IMR-90 (cell line): ENCODE measurements at regions not wholly inside any gene's neighbourhood (a gene's known extent, or its start where the extent isn't known, plus 50 kb on each side); places are given as distances from the start of the nearest gene placed in this dataset.

Experiments
- ATAC-seq: fragments of 200-7000 bp; cut with Tn5 transposase; 2 replicates; pipeline ENCODE4 v1.9.1; 2020; ENCODE audit warnings: low read depth, mild to moderate bottlenecking, moderate library complexity
- BruUV-seq: library from RNA; stranded (reverse); fragments of 400-500 nt; replicated peaks from 2 replicates; lab custom pipeline; 2021; lab: Mats Ljungman, UMichigan
- CTCF ChIA-PET: fragments of 300-600 bp; formaldehyde crosslinking; extraction: SDS; loops from one replicate; lab custom pipeline; 2021; ENCODE audit warnings: antibody characterized with exemption; lab: Yijun Ruan, JAX
- POLR2A ChIA-PET: fragments of 300-600 bp; sonication (Branson Sonifier 250); formaldehyde crosslinking; loops from one replicate; lab custom pipeline; 2022; ENCODE audit warnings: antibody characterized with exemption; ENCODE audit not compliant: unreplicated experiment; lab: Charles Lee
- DNase-seq: peaks from one replicate; pipeline ENCODE4 v3.0.0; 2013
- H2AFZ ChIP-seq: replicated peaks from 2 replicates; pipeline ENCODE3; 2013; ENCODE audit warnings: low read length, mild to moderate bottlenecking; ENCODE audit not compliant: poor library complexity
- H2AK5ac ChIP-seq: 2 replicates; pipeline ENCODE4 v1.6.1; 2013; ENCODE audit warnings: low read depth, low read length, inconsistent platforms
- H2AK9ac ChIP-seq: replicated peaks from 2 replicates; pipeline ENCODE3; 2013; ENCODE audit warnings: mild to moderate bottlenecking, low read depth, low read length, moderate library complexity; ENCODE audit not compliant: poor library complexity
- H2BK120ac ChIP-seq: 2 replicates; pipeline ENCODE4 v1.6.1; 2013; ENCODE audit warnings: low read depth, low read length, inconsistent platforms
- H2BK15ac ChIP-seq: 3 replicates; pipeline ENCODE4 v1.6.1; 2013; ENCODE audit warnings: low read depth, low read length, inconsistent platforms
- H2BK20ac ChIP-seq: 2 replicates; pipeline ENCODE4 v1.6.1; 2013; ENCODE audit warnings: low read depth, mild to moderate bottlenecking, inconsistent platforms, low read length, moderate library complexity
- H2BK5ac ChIP-seq: 2 replicates; pipeline ENCODE4 v1.6.1; 2013; ENCODE audit warnings: mild to moderate bottlenecking, low read depth, low read length, inconsistent platforms; ENCODE audit not compliant: poor library complexity, severe bottlenecking
- H3K14ac ChIP-seq: replicated peaks from 2 replicates; pipeline ENCODE4 v1.6.1; 2013; ENCODE audit warnings: low read depth, low read length, inconsistent platforms
- H3K18ac ChIP-seq: 2 replicates; pipeline ENCODE4 v1.6.1; 2013; ENCODE audit warnings: low read depth, low read length, control low read depth
- H3K23ac ChIP-seq: 2 replicates; pipeline ENCODE4 v1.6.1; 2013; ENCODE audit warnings: low read depth, low read length, inconsistent platforms
- H3K27ac ChIP-seq: 2 replicates; pipeline ENCODE4 v1.5.1; 2013; ENCODE audit warnings: mild to moderate bottlenecking, control low read depth, low read length; ENCODE audit not compliant: insufficient read depth
- H3K27me3 ChIP-seq: 2 replicates; pipeline ENCODE4 v1.6.1; 2013; ENCODE audit warnings: low read length; ENCODE audit not compliant: control insufficient read depth, insufficient read depth
- H3K36me3 ChIP-seq: 2 replicates; pipeline ENCODE4 v1.6.1; 2013; ENCODE audit warnings: low read length, mixed read lengths; ENCODE audit not compliant: control insufficient read depth, insufficient read depth
- H3K4ac ChIP-seq: 2 replicates; pipeline ENCODE4 v1.6.1; 2013; ENCODE audit warnings: low read depth, low read length, inconsistent platforms
- H3K4me1 ChIP-seq: 2 replicates; pipeline ENCODE4 v1.6.1; 2013; ENCODE audit warnings: low read length, mixed read lengths; ENCODE audit not compliant: control insufficient read depth, insufficient read depth
- H3K4me2 ChIP-seq: 2 replicates; pipeline ENCODE4 v1.6.1; 2013; ENCODE audit warnings: low read depth, mild to moderate bottlenecking, control low read depth, low read length, moderate library complexity
- H3K4me3 ChIP-seq: 2 replicates; pipeline ENCODE4 v1.5.1; 2013; ENCODE audit warnings: low read depth, mild to moderate bottlenecking, control low read depth, low read length, moderate library complexity; ENCODE audit not compliant: insufficient read depth
- H3K56ac ChIP-seq: 2 replicates; pipeline ENCODE4 v1.6.1; 2013; ENCODE audit warnings: low read length, inconsistent platforms; ENCODE audit not compliant: insufficient read depth; ENCODE audit errors: extremely low read depth
- H3K79me1 ChIP-seq, 2 experiments: 2 replicates each; pipeline ENCODE4 v1.6.1; 2013; ENCODE audit warnings: low read length in 2 of 2, inconsistent platforms in 1 of 2, low read depth in 1 of 2
- H3K9ac ChIP-seq: 2 replicates; pipeline ENCODE4 v1.6.1; 2013; ENCODE audit warnings: low read depth, low read length, control low read depth
- H3K9me1 ChIP-seq: 2 replicates; pipeline ENCODE4 v1.6.1; 2013; ENCODE audit warnings: low read length, inconsistent platforms; ENCODE audit not compliant: insufficient read depth
- H3K9me3 ChIP-seq: 2 replicates; pipeline ENCODE4 v1.6.1; 2013; ENCODE audit warnings: low read length; ENCODE audit not compliant: control insufficient read depth, insufficient read depth
- H4K20me1 ChIP-seq: 2 replicates; pipeline ENCODE4 v1.6.1; 2013; ENCODE audit warnings: low read length, inconsistent platforms; ENCODE audit not compliant: insufficient read depth
- H4K5ac ChIP-seq: 2 replicates; pipeline ENCODE4 v1.6.1; 2013; ENCODE audit warnings: mild to moderate bottlenecking, low read depth, low read length, control low read depth
- H4K8ac ChIP-seq, 2 experiments: 2 replicates each; pipeline ENCODE4 v1.6.1; 2013; ENCODE audit warnings: low read depth in 2 of 2, low read length in 2 of 2, control low read depth in 1 of 2, inconsistent platforms in 1 of 2
- H4K91ac ChIP-seq: 2 replicates; pipeline ENCODE4 v1.6.1; 2013; ENCODE audit warnings: low read depth, low read length, inconsistent platforms; ENCODE audit not compliant: insufficient read depth
- BHLHE40 ChIP-seq: fragments of 150-350 bp; IDR thresholded peaks from 2 replicates; pipeline ENCODE4 v1.6.1; 2016; ENCODE audit warnings: mild to moderate bottlenecking, low read depth, low read length
- CEBPB ChIP-seq: IDR thresholded peaks from 2 replicates; pipeline ENCODE4 v1.6.1; 2012; ENCODE audit warnings: low read depth, low read length, improper control_type of control experiment
- CHD1 ChIP-seq: IDR thresholded peaks from 2 replicates; pipeline ENCODE4 v1.6.1; 2012; ENCODE audit warnings: low read depth, low read length, improper control_type of control experiment
- FOS ChIP-seq: fragments of 150-350 bp; IDR thresholded peaks from 2 replicates; pipeline ENCODE4 v1.6.1; 2016; ENCODE audit warnings: low read depth, low read length
- MAFK ChIP-seq: IDR thresholded peaks from 2 replicates; pipeline ENCODE4 v1.6.1; 2012; ENCODE audit warnings: low read depth, low read length, improper control_type of control experiment
- MAZ ChIP-seq: IDR thresholded peaks from 2 replicates; pipeline ENCODE4 v1.6.1; 2012; ENCODE audit warnings: low read depth, mild to moderate bottlenecking, low read length, improper control_type of control experiment, moderate library complexity, borderline replicate concordance
- MXI1 ChIP-seq: IDR thresholded peaks from 2 replicates; pipeline ENCODE4 v1.6.1; 2012; ENCODE audit warnings: low read depth, mild to moderate bottlenecking, low read length, moderate library complexity, borderline replicate concordance
- NFE2L2 ChIP-seq: fragments of 150-350 bp; IDR thresholded peaks from 2 replicates; pipeline ENCODE4 v1.6.1; 2016; ENCODE audit warnings: low read depth, mild to moderate bottlenecking, low read length
- POLR2A ChIP-seq: IDR thresholded peaks from 2 replicates; pipeline ENCODE4 v1.6.1; 2012; ENCODE audit warnings: mild to moderate bottlenecking, low read depth, low read length
- RAD21 ChIP-seq: IDR thresholded peaks from 2 replicates; pipeline ENCODE4 v1.6.1; 2012; ENCODE audit warnings: low read length, improper control_type of control experiment
- RCOR1 ChIP-seq: IDR thresholded peaks from 2 replicates; pipeline ENCODE4 v1.6.1; 2012; ENCODE audit warnings: mild to moderate bottlenecking, low read length, improper control_type of control experiment; ENCODE audit not compliant: insufficient replicate concordance
- RFX5 ChIP-seq: IDR thresholded peaks from 2 replicates; pipeline ENCODE4 v1.8.0; 2012; ENCODE audit warnings: low read depth, mild to moderate bottlenecking, low read length, moderate library complexity
- SMC3 ChIP-seq: fragments of 150-350 bp; IDR thresholded peaks from 2 replicates; pipeline ENCODE4 v1.6.1; 2016; ENCODE audit warnings: low read depth, mild to moderate bottlenecking, antibody characterized with exemption, low read length, moderate library complexity
- WGBS, 2 experiments: methylation state at CpG; one replicate each; pipeline versions ENCODE4 v1.1.5 to v1.1.7; 2013; ENCODE audit warnings: missing lambda C conversion rate in 2 of 2; ENCODE audit not compliant: insufficient read length in 1 of 2; ENCODE audit errors: extremely low coverage in 2 of 2; 5-methylcytosine and 5-hydroxymethylcytosine counted together
- dilution Hi-C: fragments of 300-500 bp; cut with HindIII; formaldehyde crosslinking; loops from one replicate; pipeline ENCODE4 v1.14.3; 2018; ENCODE audit warnings: low sequenced_read_pairs; ENCODE audit not compliant: unreplicated experiment
- in situ Hi-C: fragments of 300-500 bp; cut with MboI; formaldehyde crosslinking; loops from 3 replicates; pipeline ENCODE4 v1.14.3; 2019; ENCODE audit warnings: low sequenced_read_pairs, inconsistent platforms, mixed read lengths
- intact Hi-C: fragments of 100-400 bp; cut with micrococcal nuclease; formaldehyde crosslinking; loops from 2 replicates; pipeline ENCODE4 v1.10.0; 2022
- TF ChIP-seq, protein P1 (sequence below): fragments of 150-350 bp; IDR thresholded peaks from 2 replicates; pipeline ENCODE4 v1.6.1; 2016; ENCODE audit warnings: low read depth, mild to moderate bottlenecking, low read length, moderate library complexity, borderline replicate concordance
- TF ChIP-seq, protein P2 (sequence below): conservative IDR thresholded peaks from 2 replicates; pipeline ENCODE4 v1.5.1; 2012; ENCODE audit warnings: mild to moderate bottlenecking, low read depth, low read length, improper control_type of control experiment
- TF ChIP-seq, protein P3 (sequence below): fragments of 150-350 bp; IDR thresholded peaks from 2 replicates; pipeline ENCODE4 v1.6.1; 2017; ENCODE audit warnings: mild to moderate bottlenecking, antibody characterized with exemption, low read length, low read depth

DNA sequence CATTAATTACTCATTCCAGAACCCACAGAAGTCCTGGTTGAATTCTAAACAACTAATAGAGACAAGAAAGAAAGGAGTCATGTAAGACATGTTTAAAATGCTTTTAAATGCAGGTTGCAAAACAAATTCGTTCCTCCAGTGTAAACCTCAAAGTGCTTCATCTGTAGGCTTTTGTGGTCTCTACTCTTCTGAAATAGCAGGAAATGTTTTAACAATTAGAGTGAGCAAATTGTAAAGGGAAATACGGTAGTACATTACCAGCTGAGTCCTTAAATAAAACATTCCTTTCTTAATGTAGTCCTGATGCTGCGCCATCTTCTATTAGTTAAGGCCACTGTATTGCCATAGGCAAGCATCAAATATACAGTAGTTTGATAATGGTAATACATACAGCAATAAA lies 1934.2 kb upstream of the SEL1L start:
- Histone ChIP-seq H3K9me3 (no peaks in the 10 kb centered on the region), H3K23ac (no peak overlapping the region), H2BK20ac (no peak overlapping the region), H4K8ac (no peak overlapping the region), H3K9ac (no peak overlapping the region), H2BK120ac (no peak overlapping the region), H3K79me1 (no peaks in the 10 kb centered on the region), H3K4me2 (no peak overlapping the region), H2AK9ac (no peak overlapping the region), H3K14ac (no peak overlapping the region), H4K20me1 (no peaks in the 10 kb centered on the region), H2AK5ac (no peak overlapping the region), H3K27me3 (no peaks in the 10 kb centered on the region), H3K4ac (no peak overlapping the region), H3K4me3 (no peak overlapping the region), H2AFZ (no peak overlapping the region), H4K91ac (no peak overlapping the region), H3K4me1 (no peaks in the 10 kb centered on the region), H2BK15ac (no peak overlapping the region), H3K56ac (no peak overlapping the region), H3K36me3 (no peaks in the 10 kb centered on the region), H2BK5ac (no peak overlapping the region), H3K27ac (no peak overlapping the region), H3K9me1 (no peaks in the 10 kb centered on the region), H4K5ac (no peak overlapping the region), H3K18ac (0 out of 2 replicates have a peak overlapping the region, but pooled peaks have one; percentile 29)
- TF ChIP-seq CHD1, result no peak
- TF ChIP-seq BHLHE40, result no peak
- no peak for TF ChIP-seq MXI1
- TF ChIP-seq SMC3, result no peak
- TF ChIP-seq RAD21, result no peak
- TF ChIP-seq NFE2L2, result no peak
- no peak for TF ChIP-seq RCOR1
- TF ChIP-seq CEBPB, result no peak
- no peak for TF ChIP-seq MAFK
- no peak for TF ChIP-seq POLR2A
- TF ChIP-seq RFX5, result no peak
- no peak for TF ChIP-seq FOS
- no peak for TF ChIP-seq MAZ
- TF ChIP-seq, protein P1, sequence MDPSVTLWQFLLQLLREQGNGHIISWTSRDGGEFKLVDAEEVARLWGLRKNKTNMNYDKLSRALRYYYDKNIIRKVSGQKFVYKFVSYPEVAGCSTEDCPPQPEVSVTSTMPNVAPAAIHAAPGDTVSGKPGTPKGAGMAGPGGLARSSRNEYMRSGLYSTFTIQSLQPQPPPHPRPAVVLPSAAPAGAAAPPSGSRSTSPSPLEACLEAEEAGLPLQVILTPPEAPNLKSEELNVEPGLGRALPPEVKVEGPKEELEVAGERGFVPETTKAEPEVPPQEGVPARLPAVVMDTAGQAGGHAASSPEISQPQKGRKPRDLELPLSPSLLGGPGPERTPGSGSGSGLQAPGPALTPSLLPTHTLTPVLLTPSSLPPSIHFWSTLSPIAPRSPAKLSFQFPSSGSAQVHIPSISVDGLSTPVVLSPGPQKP, result no peak
- TF ChIP-seq, protein P2, sequence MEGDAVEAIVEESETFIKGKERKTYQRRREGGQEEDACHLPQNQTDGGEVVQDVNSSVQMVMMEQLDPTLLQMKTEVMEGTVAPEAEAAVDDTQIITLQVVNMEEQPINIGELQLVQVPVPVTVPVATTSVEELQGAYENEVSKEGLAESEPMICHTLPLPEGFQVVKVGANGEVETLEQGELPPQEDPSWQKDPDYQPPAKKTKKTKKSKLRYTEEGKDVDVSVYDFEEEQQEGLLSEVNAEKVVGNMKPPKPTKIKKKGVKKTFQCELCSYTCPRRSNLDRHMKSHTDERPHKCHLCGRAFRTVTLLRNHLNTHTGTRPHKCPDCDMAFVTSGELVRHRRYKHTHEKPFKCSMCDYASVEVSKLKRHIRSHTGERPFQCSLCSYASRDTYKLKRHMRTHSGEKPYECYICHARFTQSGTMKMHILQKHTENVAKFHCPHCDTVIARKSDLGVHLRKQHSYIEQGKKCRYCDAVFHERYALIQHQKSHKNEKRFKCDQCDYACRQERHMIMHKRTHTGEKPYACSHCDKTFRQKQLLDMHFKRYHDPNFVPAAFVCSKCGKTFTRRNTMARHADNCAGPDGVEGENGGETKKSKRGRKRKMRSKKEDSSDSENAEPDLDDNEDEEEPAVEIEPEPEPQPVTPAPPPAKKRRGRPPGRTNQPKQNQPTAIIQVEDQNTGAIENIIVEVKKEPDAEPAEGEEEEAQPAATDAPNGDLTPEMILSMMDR, result no peak
- TF ChIP-seq, protein P3, sequence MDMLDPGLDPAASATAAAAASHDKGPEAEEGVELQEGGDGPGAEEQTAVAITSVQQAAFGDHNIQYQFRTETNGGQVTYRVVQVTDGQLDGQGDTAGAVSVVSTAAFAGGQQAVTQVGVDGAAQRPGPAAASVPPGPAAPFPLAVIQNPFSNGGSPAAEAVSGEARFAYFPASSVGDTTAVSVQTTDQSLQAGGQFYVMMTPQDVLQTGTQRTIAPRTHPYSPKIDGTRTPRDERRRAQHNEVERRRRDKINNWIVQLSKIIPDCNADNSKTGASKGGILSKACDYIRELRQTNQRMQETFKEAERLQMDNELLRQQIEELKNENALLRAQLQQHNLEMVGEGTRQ, result no peak
- WGBS, 2 experiments, result 29% methylated on average over 1 of the region's 3 CpGs; no CpG with 5 or more reads in 1 of the 2 experiments
- in situ Hi-C loops, result loop anchor here (10.0 kb wide), 2 partner anchors 163 to 613 kb away; no protein-coding TSS in a partner anchor
- no TSS peak for BruUV-seq
- POLR2A ChIA-PET, result no interaction called here
- intact Hi-C loops, result no loop called here
- peak; percentile 27 for DNase-seq
- dilution Hi-C loops, result no loop called here
- CTCF ChIA-PET, result interaction anchor here (1.0 kb wide), 1 partner anchor 167 kb away, joined by 3 read pairs; no protein-coding TSS in a partner anchor
- ATAC-seq, result no peak
